ENCODE measurements at regions not wholly inside any gene's neighbourhood (a gene's known extent, or its start where the extent isn't known, plus 50 kb on each side); places are given as distances from the start of the nearest gene placed in this dataset.

DNA sequence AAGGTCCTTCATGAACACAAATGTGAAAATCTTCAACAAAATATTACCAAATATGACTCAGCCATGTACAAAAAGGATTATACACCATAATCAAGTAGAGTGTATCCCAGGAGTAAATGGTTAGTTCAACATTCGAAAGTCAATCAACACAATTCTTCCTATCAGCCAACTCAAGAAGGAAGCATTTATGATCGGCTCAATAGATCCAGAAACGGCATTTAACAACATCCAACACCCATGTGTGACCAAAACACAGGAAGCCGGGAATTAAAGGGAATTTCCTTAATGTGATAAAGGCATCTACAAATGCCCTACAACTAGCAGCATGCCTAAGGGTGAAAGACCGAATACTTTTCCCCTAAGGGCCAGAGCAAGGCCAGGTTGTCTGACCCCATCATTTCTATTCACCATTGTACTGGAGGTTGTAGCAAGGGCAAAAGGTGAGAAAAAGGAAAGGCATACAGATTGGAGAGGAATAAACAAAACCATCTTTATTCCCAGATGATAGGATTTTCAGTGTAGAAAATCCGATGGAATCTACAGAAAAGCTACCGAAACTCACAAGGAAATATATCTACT is 69.9 kb upstream of the CLDN5 start:
- no peak for TF ChIP-seq GATA3 (IDR thresholded peaks at IDR 0.05; ENCODE audit: low read depth, low read length)

DNA sequence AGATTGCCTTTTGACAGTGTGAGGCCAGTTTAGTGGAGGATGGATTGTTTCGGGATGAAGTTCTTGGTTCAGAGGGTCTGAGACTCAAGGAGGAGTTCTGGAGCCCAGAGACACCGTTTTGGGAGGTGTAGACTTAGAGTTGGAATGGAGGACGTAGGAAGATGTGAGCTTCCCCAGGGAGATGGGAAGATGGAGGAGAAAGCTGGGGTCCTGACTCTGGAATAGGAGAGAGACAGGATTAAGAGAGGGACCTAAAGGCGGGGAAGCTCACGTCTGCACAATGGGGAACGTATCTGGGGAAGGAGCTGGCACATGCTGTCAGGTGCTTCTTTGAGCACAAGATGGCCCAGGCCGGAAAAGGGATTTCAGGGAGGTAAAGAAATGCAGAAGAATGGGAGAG is 71.3 kb upstream of the CLDN5 start:
- no peak for TF ChIP-seq GATA2 (IDR thresholded peaks at IDR 0.05; ENCODE audit: low read depth, low read length)
- TF ChIP-seq GATA3 (IDR thresholded peaks at IDR 0.05; ENCODE audit: low read depth, low read length) = no peak

DNA sequence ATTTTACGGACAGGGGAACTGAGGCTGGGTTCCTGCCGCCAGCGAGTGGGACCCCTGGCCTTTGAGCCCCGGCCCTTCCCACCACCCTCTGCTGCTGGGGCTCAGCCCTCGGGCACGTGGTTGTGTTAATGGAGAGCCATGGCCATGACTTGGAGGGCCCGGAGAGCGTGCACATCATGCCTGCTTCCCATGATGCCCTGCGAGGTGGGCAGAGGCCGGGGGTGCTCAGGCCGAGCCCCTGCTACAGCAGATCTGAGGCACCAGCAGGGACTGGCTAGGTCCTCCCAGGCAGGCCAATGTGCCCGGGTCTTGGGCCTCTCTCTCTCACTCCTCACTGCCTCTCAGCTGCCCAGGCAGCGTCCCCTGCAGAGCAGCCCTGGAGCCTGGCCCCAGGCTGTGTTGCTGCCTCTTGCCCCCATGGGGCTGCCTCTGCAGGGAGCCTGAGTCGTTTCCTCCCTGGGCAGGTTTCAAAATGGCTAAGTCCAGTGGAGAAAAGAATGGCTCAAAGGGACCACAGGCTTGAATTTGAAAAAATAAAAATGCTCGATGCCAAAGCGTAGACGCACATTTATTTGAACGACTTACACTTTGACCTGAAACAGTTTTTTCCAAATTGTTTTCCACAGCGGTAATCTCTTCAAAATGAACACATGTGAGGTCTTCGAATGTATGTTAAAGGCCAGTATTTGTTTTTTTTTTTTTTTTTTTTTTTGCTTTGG is 72.6 kb upstream of the CLDN5 start:
- no peak for TF ChIP-seq GATA2 (IDR thresholded peaks at IDR 0.05; ENCODE audit: low read depth, low read length)
- TF ChIP-seq GATA3 (IDR thresholded peaks at IDR 0.05; ENCODE audit: low read depth, low read length) = no peak

DNA sequence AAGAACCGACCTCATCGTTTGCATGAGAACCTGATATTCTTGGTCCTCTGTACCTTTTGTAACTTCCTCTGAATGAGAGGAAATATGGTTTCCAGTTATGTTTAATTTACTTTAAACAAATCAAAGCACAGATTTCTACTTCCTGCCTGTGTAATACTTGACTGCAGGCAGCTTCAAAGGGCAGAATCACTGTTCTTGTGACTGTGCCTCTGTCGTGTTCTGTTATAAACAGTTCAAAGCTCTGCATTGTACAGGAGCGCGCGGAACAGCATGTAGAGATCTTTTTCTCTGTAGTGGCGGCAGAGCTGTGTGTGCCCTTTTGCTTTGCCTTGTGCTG is 73.2 kb upstream of the CLDN5 start:
- TF ChIP-seq GATA2 (IDR thresholded peaks at IDR 0.05; ENCODE audit: low read depth, low read length) (no peak), GATA3 (IDR thresholded peaks at IDR 0.05; ENCODE audit: low read depth, low read length) (no peak)

DNA sequence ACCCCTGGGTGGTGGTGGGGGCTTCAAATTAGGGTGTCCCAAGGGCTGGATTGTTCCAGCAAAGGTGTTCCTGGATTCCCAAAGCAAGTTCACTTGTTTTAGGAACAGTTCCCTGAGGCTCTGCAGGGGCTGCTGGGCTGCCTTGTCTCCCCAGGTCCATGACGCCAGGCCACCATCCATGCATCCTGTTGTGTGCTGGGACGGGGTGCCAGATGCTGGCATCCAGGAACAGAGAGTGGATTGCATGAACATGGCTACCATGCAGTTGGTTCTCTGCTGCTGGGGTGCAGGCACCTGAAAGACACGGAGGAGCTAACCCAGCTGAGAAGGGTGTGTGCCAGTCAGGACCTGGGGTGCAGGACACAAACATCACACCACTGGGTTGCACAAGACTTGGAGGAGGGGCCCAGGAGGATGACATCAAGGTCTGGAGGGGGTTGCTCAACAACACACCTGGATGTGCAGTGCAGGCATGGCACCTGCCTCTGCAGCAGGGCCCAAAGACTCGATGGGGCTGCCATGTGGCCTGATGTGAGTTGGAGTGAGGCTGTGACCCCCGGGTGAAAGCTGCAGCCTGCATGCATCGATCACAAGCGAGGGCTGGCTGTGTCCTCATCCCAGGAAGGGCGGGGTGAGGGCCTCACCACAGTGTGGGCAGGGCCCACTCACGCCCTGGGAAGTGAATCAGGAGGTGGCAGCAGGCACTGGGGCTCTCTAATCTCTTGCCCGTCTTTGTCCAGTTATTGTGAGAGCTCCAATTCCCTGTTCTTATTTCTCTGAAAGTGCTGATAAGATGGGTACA is 74.0 kb upstream of the CLDN5 start:
- TF ChIP-seq GATA3 (IDR thresholded peaks at IDR 0.05; ENCODE audit: low read depth, low read length) (no peak), GATA2 (IDR thresholded peaks at IDR 0.05; ENCODE audit: low read depth, low read length) (no peak)

DNA sequence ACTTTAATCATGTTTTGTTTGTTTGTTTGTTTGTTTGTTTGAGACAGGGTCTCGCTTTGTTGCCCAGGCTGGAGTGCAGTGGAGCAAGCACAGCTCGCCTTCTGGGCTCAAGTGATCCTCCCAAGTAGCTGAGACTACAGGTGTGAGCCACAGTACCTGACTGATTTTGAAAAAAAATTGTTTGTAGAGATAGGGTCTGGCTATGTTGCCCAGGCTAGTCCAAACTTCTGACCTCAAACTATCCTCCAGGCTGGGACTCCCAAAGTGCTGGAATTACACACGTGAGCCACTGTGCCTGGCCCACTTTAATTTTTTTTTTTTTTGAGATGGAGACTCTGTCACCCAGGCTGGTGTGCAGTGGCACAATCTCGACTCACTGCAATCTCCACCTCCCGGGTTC is 74.8 kb upstream of the CLDN5 start:
- TF ChIP-seq GATA2 (IDR thresholded peaks at IDR 0.05; ENCODE audit: low read depth, low read length) (no peak), GATA3 (IDR thresholded peaks at IDR 0.05; ENCODE audit: low read depth, low read length) (no peak)

DNA sequence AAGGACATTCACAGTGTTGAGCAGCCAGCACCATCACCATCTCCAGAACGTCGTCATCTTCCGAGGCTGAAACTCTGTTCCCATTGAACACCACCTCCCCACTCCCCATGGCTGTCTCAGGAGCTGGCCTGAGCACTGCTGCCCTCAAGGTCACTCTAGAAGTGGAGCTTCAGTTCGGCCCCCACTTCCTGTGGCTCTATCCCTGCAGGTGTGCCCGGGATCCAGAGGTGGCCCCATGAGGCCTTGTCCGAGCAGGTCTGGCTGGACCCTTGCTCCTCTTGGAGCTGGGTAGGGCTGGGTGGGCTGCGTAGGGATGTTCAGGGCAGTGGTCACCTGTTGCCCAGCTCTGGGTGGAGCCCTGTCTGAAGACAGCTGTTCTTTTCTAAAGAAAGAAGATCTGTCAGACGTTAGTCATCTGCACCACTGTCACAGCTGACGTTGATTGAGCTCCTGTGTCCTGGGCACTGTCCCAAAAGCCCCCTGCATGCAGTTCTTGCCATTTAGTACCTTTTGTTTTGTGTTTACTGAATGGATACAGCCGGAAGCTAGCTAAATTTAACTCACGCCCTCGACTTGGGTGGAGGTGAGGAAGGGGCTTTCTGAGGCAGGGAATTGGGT is 75.5 kb upstream of the CLDN5 start:
- TF ChIP-seq GATA3 (IDR thresholded peaks at IDR 0.05; ENCODE audit: low read depth, low read length) = no peak
- TF ChIP-seq GATA2 (IDR thresholded peaks at IDR 0.05; ENCODE audit: low read depth, low read length) = no peak

DNA sequence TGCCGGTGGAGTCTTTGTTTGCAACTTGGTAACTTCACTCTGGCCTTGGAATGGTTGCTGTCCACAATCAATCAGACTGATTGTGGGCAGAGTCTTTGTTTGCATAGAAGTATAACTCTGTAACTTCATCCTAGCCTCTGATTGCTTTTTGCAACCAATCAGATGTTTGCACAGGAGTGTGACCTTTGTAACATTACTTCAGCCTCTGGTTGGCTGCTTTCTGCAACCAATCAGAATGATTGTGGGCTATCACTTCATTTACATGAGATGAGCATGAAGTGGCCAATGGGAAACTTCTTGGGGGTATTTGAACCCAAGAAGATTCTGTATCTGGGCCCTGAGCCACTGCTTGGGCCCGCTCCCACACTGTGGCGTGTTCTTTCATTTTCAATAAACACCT is 79.6 kb upstream of the CLDN5 start:
- no peak for TF ChIP-seq GATA2 (IDR thresholded peaks at IDR 0.05; ENCODE audit: low read depth, low read length)
- TF ChIP-seq GATA3 (IDR thresholded peaks at IDR 0.05; ENCODE audit: low read depth, low read length) = no peak

DNA sequence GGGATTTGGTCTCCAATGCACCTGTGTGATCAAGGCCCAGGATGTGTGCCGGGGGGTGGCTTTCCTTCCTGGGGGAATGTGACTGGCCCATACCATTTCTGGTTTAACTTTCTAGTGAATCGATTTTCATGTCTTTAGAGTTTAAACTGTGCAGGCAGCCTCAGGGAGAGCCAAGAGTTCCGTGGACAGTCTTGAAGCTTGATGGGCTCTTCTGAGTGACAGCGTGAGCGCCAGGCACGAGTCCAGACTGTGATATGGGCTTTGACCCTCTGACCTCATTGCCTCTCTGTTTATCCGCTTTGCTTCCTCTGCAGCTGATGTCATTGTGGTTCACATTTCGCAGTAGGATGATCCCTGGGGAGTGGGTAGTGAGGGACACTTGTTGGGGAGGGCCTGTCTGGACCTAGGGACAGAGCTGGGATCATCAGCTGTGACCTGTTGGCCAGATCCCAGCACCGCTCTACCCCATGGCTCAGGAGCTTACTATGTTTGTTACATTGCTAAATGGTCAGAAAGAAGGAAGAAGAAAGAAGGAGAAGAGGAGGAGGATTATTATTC is 80.6 kb upstream of the CLDN5 start:
- TF ChIP-seq GATA3 (IDR thresholded peaks at IDR 0.05; ENCODE audit: low read depth, low read length) (no peak), GATA2 (IDR thresholded peaks at IDR 0.05; ENCODE audit: low read depth, low read length) (no peak)

DNA sequence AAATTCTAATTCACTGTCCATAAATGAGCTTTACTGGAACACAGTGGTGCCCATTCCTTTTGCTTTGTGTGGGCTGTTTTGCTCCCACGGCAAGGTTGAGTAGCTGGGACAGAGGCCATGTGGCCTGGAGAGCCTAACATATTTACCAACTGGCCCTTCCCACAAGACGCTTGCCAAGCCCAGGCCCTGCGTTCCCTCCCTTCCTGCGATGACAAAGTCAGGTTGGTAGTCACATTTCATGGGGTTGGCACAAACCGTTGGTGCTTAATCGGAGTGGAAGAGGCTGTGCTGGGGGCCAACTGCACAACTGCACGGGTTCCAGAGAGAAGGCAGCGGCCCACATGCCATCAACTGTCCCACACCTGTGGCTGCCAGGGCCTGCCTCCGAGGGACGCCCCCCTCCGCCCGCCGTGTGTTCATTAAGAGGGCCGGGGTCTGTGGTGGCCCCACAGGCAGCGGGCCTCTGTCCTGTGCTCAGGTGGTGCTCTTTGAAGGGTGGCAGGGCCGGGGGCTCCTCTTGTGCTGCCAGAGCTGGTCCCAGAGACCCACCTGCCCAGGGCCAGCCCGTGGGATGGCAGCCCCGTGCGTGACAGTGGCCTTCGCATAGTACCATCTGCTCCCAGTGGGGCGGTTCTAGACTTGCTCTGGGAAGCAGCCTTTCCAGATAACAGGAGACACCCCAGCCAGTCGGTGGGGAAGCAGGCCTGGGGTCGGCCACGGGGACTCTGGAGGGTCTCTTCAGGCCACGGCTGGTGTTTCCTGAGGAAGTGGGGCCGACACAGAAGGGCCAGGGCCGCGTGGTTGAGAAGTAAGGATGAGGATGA is 81.5 kb upstream of the CLDN5 start:
- TF ChIP-seq GATA3 (IDR thresholded peaks at IDR 0.05; ENCODE audit: low read depth, low read length) (no peak), GATA2 (IDR thresholded peaks at IDR 0.05; ENCODE audit: low read depth, low read length) (no peak)

DNA sequence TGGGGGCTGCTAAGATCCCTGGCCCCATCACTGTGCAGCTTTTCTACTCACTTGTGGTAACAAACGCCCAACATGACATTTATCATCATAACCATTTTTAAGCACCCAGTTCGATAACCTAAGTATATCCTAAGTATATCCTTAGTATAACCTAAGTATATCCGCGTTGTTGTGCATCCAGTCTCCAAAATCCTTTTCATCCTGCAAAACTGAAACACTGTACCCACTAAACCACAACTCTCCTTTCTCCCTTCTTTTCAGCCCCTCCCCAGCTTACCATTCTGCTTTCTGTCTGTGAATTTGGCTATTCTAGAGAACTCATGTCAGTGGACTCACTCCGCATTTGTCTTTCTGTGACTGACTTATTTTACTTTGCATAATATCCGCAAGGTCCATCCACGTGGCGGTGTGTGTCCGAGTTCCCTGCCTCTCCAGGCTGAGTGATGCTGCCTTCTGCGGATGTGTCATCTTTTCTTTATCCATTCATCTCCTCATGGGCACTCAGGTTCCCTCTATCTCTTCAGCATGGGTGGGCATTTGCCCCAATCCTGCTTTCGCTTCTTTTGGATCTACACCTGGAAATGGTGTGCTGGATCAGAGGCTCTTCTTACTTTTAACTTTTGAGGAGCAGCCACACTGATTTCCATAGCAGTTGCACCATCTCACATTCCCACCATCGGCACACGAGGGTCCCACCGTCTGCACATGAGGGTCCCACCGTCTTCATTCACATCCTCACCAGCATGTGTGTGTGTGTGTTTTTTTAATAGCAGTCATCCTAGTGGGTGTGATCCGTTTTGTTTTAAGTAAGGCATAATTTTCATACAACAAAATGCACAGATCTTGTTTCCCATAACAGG is 82.4 kb upstream of the CLDN5 start:
- TF ChIP-seq GATA2 (IDR thresholded peaks at IDR 0.05; ENCODE audit: low read depth, low read length) = no peak
- TF ChIP-seq GATA3 (IDR thresholded peaks at IDR 0.05; ENCODE audit: low read depth, low read length) = no peak

DNA sequence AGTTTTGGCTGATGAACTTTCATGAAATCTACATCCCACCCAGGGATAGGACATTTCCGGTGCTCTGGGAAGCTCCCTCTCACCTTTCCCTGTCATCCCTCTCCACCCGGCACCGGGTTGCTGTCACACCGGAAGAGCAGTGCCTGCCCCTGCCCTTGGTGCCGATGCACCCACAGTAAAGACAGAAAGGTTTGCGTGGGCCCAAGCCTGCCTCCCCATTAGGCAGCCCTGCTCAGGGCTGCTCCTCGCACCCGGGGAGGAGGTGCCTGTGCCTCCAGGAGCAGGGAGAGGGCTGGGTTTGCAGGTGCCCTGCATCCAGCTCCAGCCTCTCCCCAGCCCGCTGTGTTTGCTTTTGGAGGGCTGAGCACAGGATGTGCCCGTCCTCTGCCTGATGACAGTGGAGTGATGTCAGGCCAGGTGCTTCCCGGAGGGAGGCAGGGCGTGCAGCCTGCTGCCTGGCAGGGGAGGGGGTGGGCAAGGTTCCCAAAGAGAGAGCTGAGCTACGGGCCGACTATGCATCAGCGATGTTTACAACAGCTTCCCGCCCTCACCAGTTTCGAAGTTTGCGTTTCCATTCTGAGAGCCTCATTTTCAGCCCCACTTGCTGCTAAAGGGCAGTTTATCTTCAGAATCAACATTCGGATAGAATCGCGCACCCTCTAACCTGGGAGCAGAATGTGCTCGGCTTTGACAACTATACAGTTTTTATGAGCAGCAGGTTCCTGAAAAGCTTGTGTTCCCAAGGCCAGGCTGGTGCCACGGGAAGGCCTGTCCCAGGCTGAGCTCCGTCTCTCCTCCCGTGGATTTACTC is 83.2 kb upstream of the CLDN5 start:
- TF ChIP-seq GATA3 (IDR thresholded peaks at IDR 0.05; ENCODE audit: low read depth, low read length) (no peak), GATA2 (IDR thresholded peaks at IDR 0.05; ENCODE audit: low read depth, low read length) (no peak)

All from SH-SY5Y (cell line).